Stimulated activated memory B cell treated with anti-CD40 and anti-IgM and Interleukin-4, amounts not matched to agents 10 μg/mL and 1 μg/mL and 100 μg/mL, for 72 hours (primary cell): ENCODE measurements at regions not wholly inside any gene's neighbourhood (a gene's known extent, or its start where the extent isn't known, plus 50 kb on each side); places are given as distances from the start of the nearest gene placed in this dataset.
"Not testable (repeated sequence)": the region's sequence is repeated elsewhere in the genome, so short reads cannot be mapped to it uniquely, and the experiment has no call there.

Experiments
- ATAC-seq: fragments of 150-1000 bp; cut with Tn5 transposase; 2 replicates; pipeline ENCODE4 v1.10.0; 2021
- H3K27ac Mint-ChIP-seq: one replicate; pipeline ENCODE4 v1.8.0; 2022; ENCODE audit warnings: mild to moderate bottlenecking, mixed read lengths
- H3K27me3 Mint-ChIP-seq: one replicate; pipeline ENCODE4 v1.8.0; 2022; ENCODE audit warnings: mixed read lengths
- H3K36me3 Mint-ChIP-seq: one replicate; pipeline ENCODE4 v1.8.0; 2022; ENCODE audit warnings: mixed read lengths
- H3K4me1 Mint-ChIP-seq: one replicate; pipeline ENCODE4 v1.8.0; 2022; ENCODE audit warnings: mixed read lengths
- H3K4me3 Mint-ChIP-seq: one replicate; pipeline ENCODE4 v1.8.0; 2022; ENCODE audit warnings: mild to moderate bottlenecking, moderate library complexity, mixed read lengths
- H3K9me3 Mint-ChIP-seq: one replicate; pipeline ENCODE4 v1.8.0; 2022; ENCODE audit warnings: mixed read lengths

DNA sequence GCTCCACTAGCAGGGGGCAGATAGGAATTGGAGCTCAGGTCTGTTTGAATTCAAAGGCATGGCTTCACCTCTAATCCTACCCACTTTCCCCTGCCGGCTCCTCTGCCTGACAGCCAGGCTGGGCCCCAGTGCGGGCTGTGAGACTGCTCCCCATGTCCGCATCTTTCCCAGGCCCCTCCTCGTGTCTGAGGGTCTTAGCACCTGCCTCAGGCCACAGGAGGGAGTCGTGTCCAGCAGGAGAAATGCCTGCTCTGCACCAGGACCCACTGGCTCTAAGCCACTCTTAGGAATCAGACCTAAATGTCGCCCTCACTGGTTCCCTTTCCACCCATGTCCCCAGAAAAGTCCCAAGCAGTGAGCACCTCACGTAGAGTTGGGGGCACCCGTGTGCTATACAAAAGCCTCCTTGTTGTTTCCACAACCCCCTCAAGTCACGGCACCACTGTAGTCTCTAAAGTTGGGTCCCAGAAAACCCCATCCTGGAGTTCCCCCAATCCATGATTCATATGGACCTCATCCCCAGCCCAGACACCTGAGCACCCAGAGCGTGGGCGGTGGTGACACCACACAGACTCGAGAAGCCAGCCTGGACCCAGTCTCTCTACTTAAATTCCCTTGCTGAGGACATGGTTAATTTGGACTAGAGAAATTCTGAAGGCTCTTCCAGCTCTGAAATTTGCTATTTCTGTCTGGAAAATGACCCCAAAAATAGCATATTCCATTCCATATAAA lies 466.4 kb upstream of the ZMIZ1 start:
- H3K4me1 Mint-ChIP-seq: no peaks in the 10 kb centered on the region
- ATAC-seq: no peak
- no peaks in the 10 kb centered on the region for H3K36me3 Mint-ChIP-seq
- H3K4me3 Mint-ChIP-seq: no peak overlapping the region
- H3K27ac Mint-ChIP-seq: no peak overlapping the region
- no peaks in the 10 kb centered on the region for H3K9me3 Mint-ChIP-seq
- peaks cover 11% of the 10 kb centered on the region for H3K27me3 Mint-ChIP-seq

DNA sequence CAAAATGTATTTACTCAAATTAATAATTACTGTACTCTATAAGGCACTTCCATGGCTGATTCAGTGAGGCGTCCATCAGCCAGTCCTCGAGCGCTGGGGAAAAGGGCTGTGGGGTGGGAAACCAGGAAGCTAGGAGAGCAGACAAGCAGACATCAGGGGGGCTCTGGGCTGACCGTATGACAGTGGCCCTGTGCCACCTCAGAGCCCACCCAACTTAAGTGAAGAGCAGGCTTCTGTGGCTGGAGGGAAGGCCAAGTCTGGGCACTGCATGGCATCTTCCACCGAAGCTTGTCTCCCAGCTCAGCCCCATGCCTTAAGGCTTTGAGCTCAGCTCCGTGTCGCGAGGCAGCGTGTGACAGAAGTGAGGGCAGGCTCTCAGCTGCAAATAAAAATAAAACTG lies 464.5 kb upstream of the ZMIZ1 start:
- Mint-ChIP-seq H3K9me3 (no peaks in the 10 kb centered on the region), H3K4me3 (no peak overlapping the region), H3K36me3 (no peaks in the 10 kb centered on the region), H3K27me3 (peaks cover 7% of the 10 kb centered on the region), H3K4me1 (no peaks in the 10 kb centered on the region), H3K27ac (no peak overlapping the region)
- no peak for ATAC-seq

DNA sequence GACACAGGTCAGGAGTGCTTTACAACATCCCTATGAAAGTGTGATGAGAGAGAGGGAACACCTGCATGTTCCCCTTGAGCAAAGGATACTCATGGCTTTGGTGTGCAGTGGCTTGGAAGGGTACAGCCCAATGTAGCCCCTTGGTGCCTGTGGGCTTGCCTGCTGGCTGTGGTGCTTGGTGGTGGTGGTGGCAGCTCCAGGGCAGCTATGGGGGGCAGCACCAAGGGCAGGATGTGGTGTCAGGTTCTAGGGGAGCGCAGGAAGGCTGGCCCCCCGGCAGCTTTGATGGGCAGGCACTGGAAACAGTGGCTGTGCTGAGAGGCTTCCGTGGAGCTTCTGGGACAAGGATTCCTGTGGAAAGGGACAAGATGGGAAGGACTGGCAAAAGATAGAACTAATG lies 464.0 kb upstream of the ZMIZ1 start:
- H3K4me1 Mint-ChIP-seq: no peaks in the 10 kb centered on the region
- no peaks in the 10 kb centered on the region for H3K36me3 Mint-ChIP-seq
- H3K9me3 Mint-ChIP-seq: no peaks in the 10 kb centered on the region
- no peak overlapping the region for H3K4me3 Mint-ChIP-seq
- no peak for ATAC-seq
- no peak overlapping the region for H3K27ac Mint-ChIP-seq
- peaks cover 7% of the 10 kb centered on the region for H3K27me3 Mint-ChIP-seq

DNA sequence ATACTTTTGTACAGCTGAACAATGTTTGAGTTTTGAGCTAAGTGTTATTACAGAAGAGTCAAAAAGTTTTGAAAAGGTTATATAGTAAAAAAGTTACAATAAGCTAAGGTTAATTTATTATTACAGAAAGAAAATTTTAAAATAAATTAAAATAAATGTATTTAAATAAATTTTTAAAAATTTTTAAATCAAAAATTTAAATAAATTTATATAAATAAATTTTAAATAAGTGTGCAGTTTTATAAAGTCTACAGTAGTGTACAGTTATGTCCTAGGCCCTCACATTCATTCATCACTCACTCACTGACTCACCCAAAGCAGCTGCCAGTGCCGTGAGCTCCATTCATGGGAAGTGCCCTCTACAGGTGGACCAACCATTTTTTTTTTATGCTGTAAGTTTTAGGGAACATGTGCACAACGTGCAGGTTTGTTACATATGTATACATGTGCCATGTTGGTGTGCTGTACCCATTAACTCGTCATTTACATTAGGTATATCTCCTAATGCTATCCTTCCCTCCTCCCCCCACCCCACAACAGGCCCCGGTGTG lies 462.9 kb upstream of the ZMIZ1 start:
- no peak for ATAC-seq

DNA sequence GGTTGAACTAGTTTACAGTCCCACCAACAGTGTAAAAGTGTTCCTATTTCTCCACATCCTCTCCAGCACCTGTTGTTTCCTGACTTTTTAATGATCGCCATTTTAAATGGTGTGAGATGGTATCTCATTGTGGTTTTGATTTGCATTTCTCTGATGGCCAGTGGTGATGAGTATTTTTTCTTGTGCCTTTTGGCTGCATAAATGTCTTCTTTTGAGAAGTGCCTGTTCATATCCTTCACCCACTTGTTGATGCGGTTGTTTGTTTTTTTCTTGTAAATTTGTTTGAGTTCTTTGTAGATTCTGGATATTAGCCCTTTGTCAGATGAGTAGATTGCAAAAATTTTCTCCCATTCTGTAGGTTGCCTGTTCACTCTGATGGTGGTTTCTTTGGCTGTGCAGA lies 462.0 kb upstream of the ZMIZ1 start:
- H3K9me3 Mint-ChIP-seq, H3K4me3 Mint-ChIP-seq, H3K36me3 Mint-ChIP-seq, H3K27ac Mint-ChIP-seq, ATAC-seq, H3K4me1 Mint-ChIP-seq: not testable (repeated sequence)
- peaks cover 13% of the 10 kb centered on the region for H3K27me3 Mint-ChIP-seq

More for the DNA sequence above, 462.9 kb upstream of the ZMIZ1 start:
- Mint-ChIP-seq H3K4me3 (no peak overlapping the region), H3K9me3 (peaks cover 6% of the 10 kb centered on the region), H3K36me3 (no peaks in the 10 kb centered on the region), H3K27me3 (peaks cover 13% of the 10 kb centered on the region), H3K4me1 (no peaks in the 10 kb centered on the region), H3K27ac (no peak overlapping the region)

DNA sequence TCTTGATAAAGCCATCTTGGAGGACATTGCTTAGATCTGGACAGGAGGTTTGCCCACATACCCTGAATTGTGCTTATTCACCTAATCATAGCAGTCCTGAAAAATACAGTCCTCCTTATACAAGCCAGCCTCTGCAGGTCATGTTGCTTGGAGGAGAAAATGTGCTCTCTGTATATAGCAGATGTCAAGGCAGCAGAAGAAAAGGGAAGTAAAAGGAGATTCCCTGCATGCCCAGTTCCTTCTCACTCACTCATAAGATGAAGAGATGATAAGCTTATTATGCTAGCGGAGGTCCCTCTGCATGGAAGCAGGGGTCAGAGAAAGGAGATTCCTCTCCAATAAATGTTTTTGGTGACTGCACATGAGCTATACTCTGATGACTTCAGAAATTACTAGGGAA lies 458.8 kb upstream of the ZMIZ1 start:
- no peaks in the 10 kb centered on the region for H3K4me1 Mint-ChIP-seq
- H3K4me3 Mint-ChIP-seq: no peak overlapping the region
- no peaks in the 10 kb centered on the region for H3K36me3 Mint-ChIP-seq
- H3K9me3 Mint-ChIP-seq: peaks cover 11% of the 10 kb centered on the region
- peaks cover 33% of the 10 kb centered on the region for H3K27me3 Mint-ChIP-seq
- ATAC-seq: no peak
- no peak overlapping the region for H3K27ac Mint-ChIP-seq

DNA sequence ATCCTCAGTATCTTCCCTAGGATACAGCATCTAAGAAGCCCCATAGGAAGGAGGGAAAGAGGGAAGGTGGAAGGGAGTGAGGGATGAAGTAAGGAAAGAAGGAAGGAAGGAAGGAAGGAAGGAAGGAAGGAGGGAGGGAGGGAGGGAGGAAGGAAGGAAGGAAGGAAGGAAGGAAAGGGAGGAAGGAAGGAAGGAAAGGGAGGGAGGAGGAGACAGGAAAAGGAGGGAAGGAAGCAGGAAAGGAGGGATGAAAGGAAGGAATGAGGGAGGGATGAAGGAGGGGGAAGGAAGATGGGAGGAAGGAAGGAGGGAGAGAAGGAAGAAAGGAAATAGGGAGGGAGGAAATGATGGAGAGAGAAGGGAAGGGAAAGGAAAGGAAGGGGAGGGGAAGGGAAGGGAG lies 455.6 kb upstream of the ZMIZ1 start:
- Mint-ChIP-seq H3K36me3 (no peaks in the 10 kb centered on the region), H3K27me3 (peaks cover 52% of the 10 kb centered on the region), H3K9me3 (peaks cover 11% of the 10 kb centered on the region), H3K27ac (no peak overlapping the region), H3K4me1 (no peaks in the 10 kb centered on the region), H3K4me3 (no peak overlapping the region)
- no peak for ATAC-seq

DNA sequence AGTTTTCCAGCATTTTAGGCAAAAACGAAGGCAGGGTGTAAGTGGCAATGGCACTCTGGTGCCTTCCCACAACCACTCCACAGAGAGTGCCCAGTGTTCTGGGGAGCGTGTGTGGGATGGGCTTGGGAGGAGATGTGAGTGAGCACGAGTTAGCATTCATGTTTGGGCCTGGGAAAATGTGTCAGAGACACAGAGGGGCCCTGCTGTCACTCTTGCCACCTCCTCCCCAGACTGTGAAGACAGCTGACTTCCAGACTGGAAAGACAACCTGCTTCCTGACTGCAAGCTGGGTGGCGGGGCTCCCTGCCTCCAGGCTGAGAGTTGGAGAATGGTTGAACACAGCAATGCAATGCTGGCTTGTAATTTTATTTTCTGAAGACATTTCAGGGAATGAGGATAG lies 454.5 kb upstream of the ZMIZ1 start:
- no peak overlapping the region for H3K27ac Mint-ChIP-seq
- no peaks in the 10 kb centered on the region for H3K36me3 Mint-ChIP-seq
- no peak for ATAC-seq
- H3K4me3 Mint-ChIP-seq: no peak overlapping the region
- H3K9me3 Mint-ChIP-seq: peaks cover 11% of the 10 kb centered on the region
- no peaks in the 10 kb centered on the region for H3K4me1 Mint-ChIP-seq
- H3K27me3 Mint-ChIP-seq: peaks cover 52% of the 10 kb centered on the region

DNA sequence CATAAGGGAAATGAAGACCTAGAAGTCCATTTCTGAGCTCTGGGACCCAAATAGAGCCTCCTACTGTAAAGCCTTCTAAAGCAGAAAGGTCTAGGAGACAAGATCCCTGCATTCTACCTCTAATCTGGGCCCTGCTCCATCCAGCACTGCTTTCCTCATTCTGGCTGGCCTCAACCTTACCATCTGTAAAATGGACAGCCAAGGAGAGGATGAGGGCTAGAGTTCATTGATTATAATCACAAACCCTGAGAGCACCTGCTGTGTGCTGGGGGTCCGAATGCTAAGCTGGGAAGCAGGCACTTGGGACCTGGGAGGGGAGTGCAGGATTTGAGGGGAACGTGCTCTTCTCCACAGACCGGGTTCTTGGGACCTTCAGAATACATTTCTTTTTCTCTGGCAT lies 454.0 kb upstream of the ZMIZ1 start:
- peaks cover 11% of the 10 kb centered on the region for H3K9me3 Mint-ChIP-seq
- ATAC-seq: no peak
- H3K4me3 Mint-ChIP-seq: no peak overlapping the region
- no peak overlapping the region for H3K27ac Mint-ChIP-seq
- no peaks in the 10 kb centered on the region for H3K4me1 Mint-ChIP-seq
- H3K27me3 Mint-ChIP-seq: peaks cover 51% of the 10 kb centered on the region
- no peaks in the 10 kb centered on the region for H3K36me3 Mint-ChIP-seq

DNA sequence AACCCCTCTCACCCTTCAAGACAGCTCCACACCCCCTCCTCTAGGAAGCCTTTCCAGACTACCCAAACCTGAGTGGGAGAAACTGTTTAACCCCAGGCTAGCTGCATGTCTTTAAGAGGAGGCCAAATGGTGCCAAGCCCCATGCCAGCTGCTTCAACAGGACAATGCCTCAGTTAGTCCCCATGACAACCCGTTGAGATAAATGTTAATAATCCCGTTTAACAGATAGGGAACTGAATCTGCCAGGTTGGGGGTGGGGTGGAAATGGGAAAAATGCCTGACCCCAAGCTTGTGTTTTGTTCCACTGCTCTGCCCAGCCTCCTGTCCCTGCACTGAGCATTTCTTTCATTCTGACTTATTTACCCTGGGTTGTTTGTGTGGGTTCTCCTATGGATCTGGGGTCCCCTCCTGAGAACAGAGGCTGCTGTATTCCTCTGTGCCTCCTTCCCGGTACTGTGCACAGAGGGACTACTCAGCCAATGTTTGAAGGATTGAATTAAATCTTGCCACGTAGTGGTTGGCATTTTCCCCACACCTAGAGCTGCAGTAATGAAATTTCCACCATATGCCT lies 452.6 kb upstream of the ZMIZ1 start:
- no peak overlapping the region for H3K27ac Mint-ChIP-seq
- no peaks in the 10 kb centered on the region for H3K36me3 Mint-ChIP-seq
- peaks cover 4% of the 10 kb centered on the region for H3K9me3 Mint-ChIP-seq
- no peaks in the 10 kb centered on the region for H3K4me1 Mint-ChIP-seq
- peaks cover 48% of the 10 kb centered on the region for H3K27me3 Mint-ChIP-seq
- H3K4me3 Mint-ChIP-seq: no peak overlapping the region
- ATAC-seq: no peak

DNA sequence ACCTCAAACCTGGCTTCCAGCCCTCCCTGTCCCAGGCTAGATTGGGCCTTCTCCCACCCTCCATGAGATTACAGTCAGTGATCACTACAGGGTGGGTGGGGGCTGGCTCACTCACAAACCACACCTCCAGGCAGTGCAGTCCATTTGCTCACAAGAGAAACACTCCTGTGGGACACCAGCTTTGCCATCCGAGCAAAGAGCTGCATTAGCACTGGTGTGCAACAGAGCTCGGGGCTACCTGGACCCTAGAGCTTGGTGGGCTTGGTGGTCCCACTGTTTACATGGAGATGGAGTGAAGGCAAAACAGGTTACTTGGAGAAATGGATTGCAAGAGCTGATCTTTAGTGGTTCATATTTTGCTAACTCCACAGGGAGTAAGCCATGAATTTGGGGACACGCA lies 451.7 kb upstream of the ZMIZ1 start:
- H3K4me1 Mint-ChIP-seq: no peaks in the 10 kb centered on the region
- H3K4me3 Mint-ChIP-seq: no peak overlapping the region
- H3K27me3 Mint-ChIP-seq: peaks cover 47% of the 10 kb centered on the region

DNA sequence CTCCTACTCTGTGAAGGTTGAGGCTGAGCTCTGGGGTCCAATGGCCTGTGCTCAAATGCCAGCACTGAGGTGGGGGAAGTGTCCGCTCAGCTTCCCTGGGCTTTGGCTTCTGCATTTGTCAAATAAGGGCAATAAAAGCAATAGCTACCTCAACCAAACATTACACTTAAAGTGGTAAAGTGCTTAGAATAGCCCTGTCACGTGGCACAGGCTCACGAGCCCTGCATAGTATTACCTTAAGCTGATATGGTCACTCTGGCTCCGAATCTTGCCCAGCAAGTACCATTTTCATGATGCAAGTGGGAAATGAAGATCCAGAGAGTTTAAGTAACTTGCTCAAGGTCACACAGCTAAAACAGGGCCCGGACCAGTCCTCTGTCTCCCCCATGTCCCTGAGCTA lies 451.1 kb upstream of the ZMIZ1 start:
- Mint-ChIP-seq H3K27ac (no peak overlapping the region), H3K36me3 (no peaks in the 10 kb centered on the region), H3K27me3 (peaks cover 45% of the 10 kb centered on the region), H3K4me1 (no peaks in the 10 kb centered on the region), H3K4me3 (no peak overlapping the region), H3K9me3 (peaks cover 4% of the 10 kb centered on the region)
- ATAC-seq: no peak

More for the DNA sequence above, 451.7 kb upstream of the ZMIZ1 start:
- ATAC-seq: no peak
- Mint-ChIP-seq H3K9me3 (peaks cover 4% of the 10 kb centered on the region), H3K27ac (no peak overlapping the region), H3K36me3 (no peaks in the 10 kb centered on the region)

DNA sequence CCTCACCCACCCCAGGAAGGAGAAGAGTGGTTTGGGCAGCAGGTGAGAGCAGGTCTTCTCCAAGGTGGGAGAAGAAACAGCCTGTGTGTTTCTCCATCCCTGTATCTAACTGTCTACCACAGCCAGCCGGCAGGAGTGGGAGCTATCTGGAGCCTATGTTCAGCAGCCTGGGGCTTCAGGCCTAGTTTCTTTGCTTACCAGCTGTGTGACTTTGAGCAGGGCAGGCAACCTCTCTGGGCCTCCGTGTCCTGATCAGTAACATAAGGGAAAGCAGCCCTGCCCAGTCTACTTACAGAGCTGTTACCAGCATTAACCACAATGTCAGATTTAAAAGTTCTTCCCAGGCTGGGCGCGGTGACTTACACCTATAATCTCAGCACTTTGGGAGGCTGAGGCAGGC lies 450.7 kb upstream of the ZMIZ1 start:
- H3K4me1 Mint-ChIP-seq: no peaks in the 10 kb centered on the region
- no peak overlapping the region for H3K27ac Mint-ChIP-seq
- H3K4me3 Mint-ChIP-seq: no peak overlapping the region
- H3K36me3 Mint-ChIP-seq: no peaks in the 10 kb centered on the region
- peaks cover 45% of the 10 kb centered on the region for H3K27me3 Mint-ChIP-seq
- no peak for ATAC-seq
- peaks cover 2% of the 10 kb centered on the region for H3K9me3 Mint-ChIP-seq

DNA sequence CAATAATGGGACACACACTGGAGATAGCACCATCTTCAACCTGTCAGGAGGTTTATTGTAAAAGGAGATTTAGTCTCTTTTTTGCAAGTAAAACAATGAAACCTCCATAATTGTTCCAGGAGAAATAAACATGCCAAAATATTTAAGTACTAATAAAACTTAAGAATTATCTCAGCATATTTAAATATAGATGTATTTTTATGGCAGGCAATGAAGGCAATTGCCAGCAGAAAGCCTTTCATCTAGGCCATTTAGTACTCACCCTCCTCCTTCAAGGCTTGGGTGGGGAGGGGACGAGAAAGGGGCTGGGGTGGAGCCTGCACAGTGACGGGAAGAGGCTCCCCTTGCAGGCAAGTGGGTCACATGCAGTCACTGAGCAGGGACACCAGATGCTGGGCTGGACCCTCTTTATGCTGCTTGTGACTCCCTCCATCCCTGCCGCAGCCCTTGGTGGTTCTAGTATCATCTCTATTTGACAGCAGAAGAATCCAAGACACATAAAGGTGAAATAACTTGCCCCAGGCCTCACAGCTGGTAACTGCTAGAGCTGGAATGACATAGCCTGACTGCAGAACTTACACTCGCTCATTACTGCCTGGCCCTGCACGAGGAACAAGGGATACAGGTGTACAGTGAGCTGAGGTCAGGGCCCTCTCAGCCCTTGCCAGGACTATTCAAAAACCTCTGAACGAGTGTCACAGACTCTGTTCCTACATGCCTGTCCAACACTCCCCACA lies 449.5 kb upstream of the ZMIZ1 start:
- Mint-ChIP-seq H3K36me3 (no peaks in the 10 kb centered on the region), H3K4me1 (no peaks in the 10 kb centered on the region), H3K4me3 (no peak overlapping the region), H3K9me3 (no peaks in the 10 kb centered on the region), H3K27me3 (peaks cover 50% of the 10 kb centered on the region), H3K27ac (no peak overlapping the region)
- no peak for ATAC-seq

DNA sequence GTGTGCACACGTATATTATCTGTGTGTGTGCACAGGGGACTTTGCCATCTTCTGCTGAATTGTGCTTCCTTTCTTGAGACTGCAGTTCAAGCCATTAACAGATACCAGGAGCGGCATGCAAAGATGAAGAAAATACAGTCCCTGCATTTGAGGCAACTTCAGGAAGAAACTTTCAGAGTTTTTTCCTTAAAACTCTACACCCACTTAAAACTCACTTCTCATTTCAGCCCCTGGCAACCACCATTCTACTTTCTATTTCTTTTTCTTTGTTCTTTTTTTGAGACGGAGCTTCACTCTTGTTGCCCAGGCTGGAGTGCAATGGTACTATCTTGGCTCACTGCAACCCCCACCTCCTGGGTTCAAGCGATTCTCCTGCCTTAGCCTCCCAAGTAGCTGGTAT lies 448.9 kb upstream of the ZMIZ1 start:
- H3K4me3 Mint-ChIP-seq: no peak overlapping the region

More for the DNA sequence above, 448.9 kb upstream of the ZMIZ1 start:
- no peak for ATAC-seq
- no peak overlapping the region for H3K27ac Mint-ChIP-seq
- no peaks in the 10 kb centered on the region for H3K9me3 Mint-ChIP-seq
- H3K27me3 Mint-ChIP-seq: peaks cover 50% of the 10 kb centered on the region
- H3K36me3 Mint-ChIP-seq: no peaks in the 10 kb centered on the region
- H3K4me1 Mint-ChIP-seq: no peaks in the 10 kb centered on the region
